GM12878 (cell line): ENCODE measurements at regions not wholly inside any gene's neighbourhood (a gene's known extent, or its start where the extent isn't known, plus 50 kb on each side); places are given as distances from the start of the nearest gene placed in this dataset.

Experiments used
- ATAC-seq: fragments of 200-7000 bp; cut with Tn5 transposase; 3 replicates; pipeline ENCODE4 v1.9.1; 2020; ENCODE audit warnings: mild to moderate bottlenecking, moderate library complexity
- BruUV-seq: library from RNA; stranded (reverse); fragments of 400-500 nt; replicated peaks from 2 replicates; lab custom pipeline; 2021; lab: Mats Ljungman, UMichigan
- CTCF ChIA-PET: fragments of 300-600 bp; sonication (Branson Sonifier 250); formaldehyde crosslinking; extraction: SDS; loops from one replicate; lab custom pipeline; 2021; ENCODE audit warnings: inconsistent platforms; lab: Yijun Ruan, JAX
- POLR2A ChIA-PET: fragments of 350-600 bp; formaldehyde crosslinking; extraction: SDS; loops from one replicate; lab custom pipeline; 2021; ENCODE audit warnings: inconsistent platforms; lab: Charles Lee
- RAD21 ChIA-PET: fragments of 300-600 bp; sonication (Branson Sonifier 250); formaldehyde crosslinking; loops from one replicate; lab custom pipeline; 2023; ENCODE audit warnings: antibody characterized with exemption; ENCODE audit not compliant: unreplicated experiment; lab: Charles Lee
- SMC1A ChIA-PET: fragments of 300-600 bp; sonication (Branson Sonifier 250); formaldehyde crosslinking; loops from one replicate; lab custom pipeline; 2023; ENCODE audit not compliant: unreplicated experiment, uncharacterized antibody; lab: Charles Lee
- DNase-seq: peaks from one replicate; pipeline ENCODE4 v3.0.0-alpha.2; 2011; ENCODE audit warnings: low read depth, low spot score
- FAIRE-seq: peaks from 3 replicates; lab custom pipeline; 2011; peaks lifted over from hg19 to GRCh38; lab: Jason Lieb, UNC
- H2AFZ ChIP-seq: 2 replicates; pipeline ENCODE4 v1.6.0; 2011; ENCODE audit warnings: low read depth, low read length, control low read depth; ENCODE audit not compliant: control insufficient read depth
- H3K27ac ChIP-seq: 2 replicates; pipeline ENCODE4 v1.5.1; 2011; ENCODE audit warnings: control low read depth; ENCODE audit not compliant: control insufficient read depth, insufficient read depth
- H3K27me3 ChIP-seq, 2 experiments: replicated peaks in 1 of 2; 2 replicates each; pipeline versions ENCODE4 v1.6.0 to v1.6.1; 2011; ENCODE audit warnings: low read length in 1 of 2; ENCODE audit not compliant: control insufficient read depth in 2 of 2, insufficient read depth in 2 of 2
- H3K36me3 ChIP-seq, 2 experiments: 2 replicates each; pipeline ENCODE4 v1.5.1; 2011; ENCODE audit warnings: low read length in 1 of 2; ENCODE audit not compliant: control insufficient read depth in 2 of 2, insufficient read depth in 2 of 2
- H3K4me1 ChIP-seq: 2 replicates; pipeline ENCODE4 v1.6.1; 2011; ENCODE audit warnings: mild to moderate bottlenecking, low read length, moderate library complexity, mixed read lengths; ENCODE audit not compliant: control insufficient read depth, insufficient read depth
- H3K4me2 ChIP-seq: 2 replicates; pipeline ENCODE4 v1.6.0; 2011; ENCODE audit warnings: control low read depth; ENCODE audit not compliant: control insufficient read depth, insufficient read depth
- H3K4me3 ChIP-seq: fragments of 200-600 bp; sonication (generic); 2 replicates; pipeline ENCODE4 v1.5.1; 2016
- H3K79me2 ChIP-seq: 2 replicates; pipeline ENCODE4 v1.6.0; 2011; ENCODE audit warnings: low read length; ENCODE audit not compliant: control insufficient read depth, insufficient read depth
- H3K9ac ChIP-seq: 2 replicates; pipeline ENCODE4 v1.8.0; 2011; ENCODE audit warnings: low read length, control low read depth, mixed read lengths; ENCODE audit not compliant: control insufficient read depth, insufficient read depth
- H3K9me3 ChIP-seq: replicated peaks from 3 replicates; pipeline ENCODE4 v1.5.1; 2011; ENCODE audit warnings: mild to moderate bottlenecking, low read length; ENCODE audit not compliant: control insufficient read depth, insufficient read depth
- H4K20me1 ChIP-seq: 2 replicates; pipeline ENCODE4 v1.6.0; 2011; ENCODE audit not compliant: control insufficient read depth, insufficient read depth
- BCL11A ChIP-seq: IDR thresholded peaks from 2 replicates; pipeline ENCODE4 v1.6.1; 2011; ENCODE audit warnings: low read depth, low read length
- CEBPB ChIP-seq, 2 experiments: fragments of 150-350 bp in 1 of 2; IDR thresholded peaks; 2 replicates each; pipeline ENCODE4 v1.6.1; 2012 to 2014; ENCODE audit warnings: low read depth in 2 of 2, low read length in 2 of 2, borderline replicate concordance in 1 of 2, inconsistent platforms in 1 of 2
- CHD2 ChIP-seq: IDR thresholded peaks from 2 replicates; pipeline ENCODE4 v1.6.1; 2011; ENCODE audit warnings: low read depth, low read length, improper control_type of control experiment, borderline replicate concordance
- EP300 ChIP-seq, 2 experiments: fragments of 150-350 bp in 1 of 2; IDR thresholded peaks; 2 replicates each; pipeline ENCODE4 v1.6.1; 2011 to 2012; ENCODE audit warnings: low read depth in 2 of 2, low read length in 2 of 2, borderline replicate concordance in 1 of 2, improper control_type of control experiment in 1 of 2, inconsistent platforms in 1 of 2; ENCODE audit not compliant: control insufficient read depth in 1 of 2
- IKZF2 ChIP-seq, 2 experiments: fragments of 450-650 bp; IDR thresholded peaks; 2 replicates each; pipeline ENCODE4 v1.6.1; 2017; ENCODE audit warnings: mild to moderate bottlenecking in 2 of 2, moderate library complexity in 2 of 2
- JUND ChIP-seq: IDR thresholded peaks from 2 replicates; pipeline ENCODE4 v1.6.1; 2012; ENCODE audit warnings: low read depth, mild to moderate bottlenecking, low read length, improper control_type of control experiment, moderate library complexity
- MYC ChIP-seq: IDR thresholded peaks from 2 replicates; pipeline ENCODE4 v1.6.1; 2011; ENCODE audit warnings: mild to moderate bottlenecking, low read length, moderate library complexity, inconsistent platforms; ENCODE audit not compliant: insufficient read depth, insufficient replicate concordance, insufficient read length, severe bottlenecking
- NFXL1 ChIP-seq: fragments of 450-650 bp; IDR thresholded peaks from 2 replicates; pipeline ENCODE4 v1.6.1; 2017; ENCODE audit warnings: antibody characterized with exemption, mild to moderate bottlenecking, borderline replicate concordance
- NRF1 ChIP-seq: conservative IDR thresholded peaks from 2 replicates; pipeline ENCODE4 v1.6.1; 2011; ENCODE audit warnings: mild to moderate bottlenecking, low read depth, low read length, improper control_type of control experiment
- PML ChIP-seq: IDR thresholded peaks from 2 replicates; pipeline ENCODE4 v1.6.1; 2012; ENCODE audit warnings: low read length, inconsistent platforms
- POU2F2 ChIP-seq: IDR thresholded peaks from 3 replicates; pipeline ENCODE4 v1.6.1; 2011; ENCODE audit warnings: low read depth, mild to moderate bottlenecking, low read length, borderline replicate concordance
- SMARCA5 ChIP-seq: fragments of 450-650 bp; IDR thresholded peaks from 2 replicates; pipeline ENCODE4 v1.6.1; 2017; ENCODE audit warnings: mild to moderate bottlenecking
- SMC3 ChIP-seq: IDR thresholded peaks from 2 replicates; pipeline ENCODE4 v1.6.1; 2011; ENCODE audit warnings: low read length, improper control_type of control experiment, borderline replicate concordance
- YY1 ChIP-seq: IDR thresholded peaks from 2 replicates; pipeline ENCODE4 v1.6.1; 2011; ENCODE audit warnings: low read depth, mild to moderate bottlenecking, low read length
- WGBS: methylation state at CpG from one replicate; pipeline ENCODE4 v1.1.6; 2016; ENCODE audit warnings: low lambda C conversion rate; ENCODE audit not compliant: insufficient replicate concordance, insufficient coverage; ENCODE audit errors: missing lambda C conversion rate; 5-methylcytosine and 5-hydroxymethylcytosine counted together
- in situ Hi-C: fragments of 300-500 bp; cut with MboI; formaldehyde crosslinking; loops from 9 replicates; pipeline ENCODE4 v1.14.3; 2018; ENCODE audit warnings: mixed read lengths
- intact Hi-C: fragments of 100-400 bp; cut with micrococcal nuclease; formaldehyde crosslinking; loops from one replicate; pipeline ENCODE4 v1.14.2; 2022; ENCODE audit not compliant: unreplicated experiment
- TF ChIP-seq, protein P1 (sequence below): fragments of 150-350 bp; IDR thresholded peaks from 2 replicates; pipeline ENCODE4 v1.6.1; 2014; ENCODE audit warnings: mild to moderate bottlenecking, low read depth, low read length
- TF ChIP-seq, protein P2 (sequence below): fragments of 450-650 bp; IDR thresholded peaks from 2 replicates; pipeline ENCODE4 v1.6.1; 2017; ENCODE audit warnings: mild to moderate bottlenecking, moderate library complexity
- TF ChIP-seq, protein P3 (sequence below): IDR thresholded peaks from 2 replicates; pipeline ENCODE4 v1.6.1; 2012; ENCODE audit warnings: low read depth, low read length, improper control_type of control experiment
- TF ChIP-seq, protein P4 (sequence below): fragments of 450-650 bp; conservative IDR thresholded peaks from 2 replicates; pipeline ENCODE4 v1.6.1; 2017; ENCODE audit warnings: mild to moderate bottlenecking, moderate library complexity

DNA sequence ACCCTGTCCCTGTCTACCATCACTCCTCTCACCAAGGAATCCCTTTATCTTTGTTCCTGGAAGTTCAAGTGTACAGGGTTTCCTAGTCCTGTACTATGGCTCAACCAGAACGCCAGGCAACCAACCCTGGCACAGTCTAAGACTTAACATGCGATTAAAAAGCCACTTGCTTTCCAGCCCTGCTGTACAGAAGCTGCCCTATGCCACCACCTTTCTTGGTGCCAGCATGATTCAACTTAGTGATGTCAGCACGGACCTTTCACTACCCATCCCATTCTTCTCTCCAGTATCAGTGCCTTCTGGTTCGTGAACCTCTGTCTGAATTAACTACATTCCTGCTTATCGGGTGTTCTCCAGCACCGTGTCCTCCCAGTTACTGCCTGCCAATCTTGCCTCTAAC is 151.1 kb downstream of the KLF12 start:
- Histone ChIP-seq H3K36me3 (0 out of 4 replicates have a peak, but pooled peaks cover 0 to 4% of the 10 kb centered on the region in 2 experiments), H3K27ac (no peak overlapping the region), H3K9ac (no peak overlapping the region), H3K4me2 (no peak overlapping the region), H3K79me2 (no peaks in the 10 kb centered on the region), H3K9me3 (no peaks in the 10 kb centered on the region), H3K4me1 (no peaks in the 10 kb centered on the region), H4K20me1 (no peaks in the 10 kb centered on the region), H3K4me3 (no peak overlapping the region), H3K27me3 (no peaks in the 10 kb centered on the region), H2AFZ (no peak overlapping the region)
- ChIA-PET CTCF (no interaction called here), SMC1A (no interaction called here), RAD21 (no interaction called here), POLR2A (no interaction called here)
- FAIRE-seq: no peak
- WGBS: 83% methylated on average over 6 of the region's 6 CpGs
- intact Hi-C loops (no loop called here), in situ Hi-C loops (no loop called here)
- no TSS peak for BruUV-seq
- TF ChIP-seq, protein P1, sequence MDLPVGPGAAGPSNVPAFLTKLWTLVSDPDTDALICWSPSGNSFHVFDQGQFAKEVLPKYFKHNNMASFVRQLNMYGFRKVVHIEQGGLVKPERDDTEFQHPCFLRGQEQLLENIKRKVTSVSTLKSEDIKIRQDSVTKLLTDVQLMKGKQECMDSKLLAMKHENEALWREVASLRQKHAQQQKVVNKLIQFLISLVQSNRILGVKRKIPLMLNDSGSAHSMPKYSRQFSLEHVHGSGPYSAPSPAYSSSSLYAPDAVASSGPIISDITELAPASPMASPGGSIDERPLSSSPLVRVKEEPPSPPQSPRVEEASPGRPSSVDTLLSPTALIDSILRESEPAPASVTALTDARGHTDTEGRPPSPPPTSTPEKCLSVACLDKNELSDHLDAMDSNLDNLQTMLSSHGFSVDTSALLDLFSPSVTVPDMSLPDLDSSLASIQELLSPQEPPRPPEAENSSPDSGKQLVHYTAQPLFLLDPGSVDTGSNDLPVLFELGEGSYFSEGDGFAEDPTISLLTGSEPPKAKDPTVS: no peak
- TF ChIP-seq, protein P2, sequence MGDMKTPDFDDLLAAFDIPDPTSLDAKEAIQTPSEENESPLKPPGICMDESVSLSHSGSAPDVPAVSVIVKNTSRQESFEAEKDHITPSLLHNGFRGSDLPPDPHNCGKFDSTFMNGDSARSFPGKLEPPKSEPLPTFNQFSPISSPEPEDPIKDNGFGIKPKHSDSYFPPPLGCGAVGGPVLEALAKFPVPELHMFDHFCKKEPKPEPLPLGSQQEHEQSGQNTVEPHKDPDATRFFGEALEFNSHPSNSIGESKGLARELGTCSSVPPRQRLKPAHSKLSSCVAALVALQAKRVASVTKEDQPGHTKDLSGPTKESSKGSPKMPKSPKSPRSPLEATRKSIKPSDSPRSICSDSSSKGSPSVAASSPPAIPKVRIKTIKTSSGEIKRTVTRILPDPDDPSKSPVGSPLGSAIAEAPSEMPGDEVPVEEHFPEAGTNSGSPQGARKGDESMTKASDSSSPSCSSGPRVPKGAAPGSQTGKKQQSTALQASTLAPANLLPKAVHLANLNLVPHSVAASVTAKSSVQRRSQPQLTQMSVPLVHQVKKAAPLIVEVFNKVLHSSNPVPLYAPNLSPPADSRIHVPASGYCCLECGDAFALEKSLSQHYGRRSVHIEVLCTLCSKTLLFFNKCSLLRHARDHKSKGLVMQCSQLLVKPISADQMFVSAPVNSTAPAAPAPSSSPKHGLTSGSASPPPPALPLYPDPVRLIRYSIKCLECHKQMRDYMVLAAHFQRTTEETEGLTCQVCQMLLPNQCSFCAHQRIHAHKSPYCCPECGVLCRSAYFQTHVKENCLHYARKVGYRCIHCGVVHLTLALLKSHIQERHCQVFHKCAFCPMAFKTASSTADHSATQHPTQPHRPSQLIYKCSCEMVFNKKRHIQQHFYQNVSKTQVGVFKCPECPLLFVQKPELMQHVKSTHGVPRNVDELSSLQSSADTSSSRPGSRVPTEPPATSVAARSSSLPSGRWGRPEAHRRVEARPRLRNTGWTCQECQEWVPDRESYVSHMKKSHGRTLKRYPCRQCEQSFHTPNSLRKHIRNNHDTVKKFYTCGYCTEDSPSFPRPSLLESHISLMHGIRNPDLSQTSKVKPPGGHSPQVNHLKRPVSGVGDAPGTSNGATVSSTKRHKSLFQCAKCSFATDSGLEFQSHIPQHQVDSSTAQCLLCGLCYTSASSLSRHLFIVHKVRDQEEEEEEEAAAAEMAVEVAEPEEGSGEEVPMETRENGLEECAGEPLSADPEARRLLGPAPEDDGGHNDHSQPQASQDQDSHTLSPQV: no peak
- TF ChIP-seq PML (no peak), SMC3 (no peak), POU2F2 (no peak), SMARCA5 (no peak), BCL11A (no peak), EP300 (IDR thresholded peaks at IDR 0.05; ENCODE audit: borderline replicate concordance in 1 of 2, control insufficient read depth in 1 of 2, low read depth in 2 of 2, low read length in 2 of 2) (no peak), YY1 (no peak), CEBPB (IDR thresholded peaks at IDR 0.05; ENCODE audit: borderline replicate concordance in 1 of 2, low read depth in 2 of 2, low read length in 2 of 2) (no peak), NFXL1 (no peak), IKZF2 (IDR thresholded peaks at IDR 0.05) (no peak), CHD2 (no peak), MYC (no peak), JUND (no peak), NRF1 (no peak)
- TF ChIP-seq, protein P3, sequence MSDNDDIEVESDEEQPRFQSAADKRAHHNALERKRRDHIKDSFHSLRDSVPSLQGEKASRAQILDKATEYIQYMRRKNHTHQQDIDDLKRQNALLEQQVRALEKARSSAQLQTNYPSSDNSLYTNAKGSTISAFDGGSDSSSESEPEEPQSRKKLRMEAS: no peak
- TF ChIP-seq, protein P4, sequence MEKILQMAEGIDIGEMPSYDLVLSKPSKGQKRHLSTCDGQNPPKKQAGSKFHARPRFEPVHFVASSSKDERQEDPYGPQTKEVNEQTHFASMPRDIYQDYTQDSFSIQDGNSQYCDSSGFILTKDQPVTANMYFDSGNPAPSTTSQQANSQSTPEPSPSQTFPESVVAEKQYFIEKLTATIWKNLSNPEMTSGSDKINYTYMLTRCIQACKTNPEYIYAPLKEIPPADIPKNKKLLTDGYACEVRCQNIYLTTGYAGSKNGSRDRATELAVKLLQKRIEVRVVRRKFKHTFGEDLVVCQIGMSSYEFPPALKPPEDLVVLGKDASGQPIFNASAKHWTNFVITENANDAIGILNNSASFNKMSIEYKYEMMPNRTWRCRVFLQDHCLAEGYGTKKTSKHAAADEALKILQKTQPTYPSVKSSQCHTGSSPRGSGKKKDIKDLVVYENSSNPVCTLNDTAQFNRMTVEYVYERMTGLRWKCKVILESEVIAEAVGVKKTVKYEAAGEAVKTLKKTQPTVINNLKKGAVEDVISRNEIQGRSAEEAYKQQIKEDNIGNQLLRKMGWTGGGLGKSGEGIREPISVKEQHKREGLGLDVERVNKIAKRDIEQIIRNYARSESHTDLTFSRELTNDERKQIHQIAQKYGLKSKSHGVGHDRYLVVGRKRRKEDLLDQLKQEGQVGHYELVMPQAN: no peak
- ATAC-seq: no peak
- DNase-seq: no peak
